Neural cell (in vitro differentiated cells): ENCODE measurements at regions not wholly inside any gene's neighbourhood (a gene's known extent, or its start where the extent isn't known, plus 50 kb on each side); places are given as distances from the start of the nearest gene placed in this dataset.

ENCODE experiments used
- H2AFZ ChIP-seq: fragments of 200-600, 300-800 bp; sonication (generic), shearing (Covaris generic); 2 replicates; pipeline ENCODE4 v1.6.0; 2014; ENCODE audit warnings: low read depth, mild to moderate bottlenecking, antibody characterized with exemption, low read length, moderate library complexity
- H3F3A ChIP-seq: fragments of 200-600 bp; shearing (Covaris generic); 2 replicates; pipeline ENCODE4 v1.6.1; 2016; ENCODE audit warnings: mild to moderate bottlenecking, moderate library complexity, mixed read lengths, antibody characterized with exemption, low read length; ENCODE audit not compliant: insufficient read depth, poor library complexity, severe bottlenecking
- H3K27ac ChIP-seq: fragments of 200-600, 300-800 bp; sonication (generic), shearing (Covaris generic); 2 replicates; pipeline ENCODE4 v1.5.1; 2014; ENCODE audit warnings: mild to moderate bottlenecking, low read length, moderate library complexity
- H3K27me3 ChIP-seq: fragments of 300-800, 200-600 bp; sonication (generic), shearing (Covaris generic); 2 replicates; pipeline ENCODE4 v1.6.0; 2014; ENCODE audit warnings: mild to moderate bottlenecking, low read depth, low read length, moderate library complexity; ENCODE audit not compliant: insufficient read depth
- H3K36me3 ChIP-seq: fragments of 300-800, 200-600 bp; sonication (generic), shearing (Covaris generic); 2 replicates; pipeline ENCODE4 v1.5.1; 2014; ENCODE audit warnings: mild to moderate bottlenecking, antibody characterized with exemption, low read length, moderate library complexity; ENCODE audit not compliant: insufficient read depth
- H3K4me2 ChIP-seq: fragments of 300-800, 200-600 bp; sonication (generic), shearing (Covaris generic); 2 replicates; pipeline ENCODE4 v1.6.0; 2014; ENCODE audit warnings: mild to moderate bottlenecking, low read length
- H3K4me3 ChIP-seq: fragments of 300-800, 200-600 bp; sonication (generic), shearing (Covaris generic); 2 replicates; pipeline ENCODE4 v1.5.1; 2014; ENCODE audit warnings: mild to moderate bottlenecking, low read length, moderate library complexity
- H3K79me2 ChIP-seq: fragments of 200-600 bp; shearing (Covaris generic); replicated peaks from 2 replicates; pipeline ENCODE4 v1.6.0; 2014; ENCODE audit warnings: mild to moderate bottlenecking, low read length, moderate library complexity; ENCODE audit not compliant: insufficient read depth
- H3K9ac ChIP-seq: fragments of 300-800, 200-600 bp; sonication (generic), shearing (Covaris generic); 2 replicates; pipeline ENCODE4 v1.6.1; 2016; ENCODE audit warnings: mild to moderate bottlenecking, low read length, mixed read lengths
- H3K9me2 ChIP-seq: fragments of 200-600 bp; shearing (Covaris generic); 2 replicates; pipeline ENCODE4 v1.6.1; 2016; ENCODE audit warnings: mild to moderate bottlenecking, low read length, mixed read lengths; ENCODE audit not compliant: insufficient read depth
- H3K9me3 ChIP-seq: fragments of 200-600, 300-800 bp; sonication (generic), shearing (Covaris generic); 2 replicates; pipeline ENCODE4 v1.6.1; 2016; ENCODE audit warnings: mild to moderate bottlenecking, mixed run types, low read length, moderate library complexity, mixed read lengths
- H4K20me1 ChIP-seq: fragments of 200-600 bp; shearing (Covaris generic); 2 replicates; pipeline ENCODE4 v1.6.1; 2016; ENCODE audit warnings: mild to moderate bottlenecking, mixed run types; ENCODE audit not compliant: insufficient read depth
- CTCF ChIP-seq: fragments of 450-650 bp; IDR thresholded peaks from 2 replicates; pipeline ENCODE4 v1.5.1; 2014; ENCODE audit warnings: antibody characterized with exemption, mild to moderate bottlenecking, moderate library complexity; ENCODE audit not compliant: poor library complexity, severe bottlenecking
- EP300 ChIP-seq: fragments of 450-650 bp; conservative IDR thresholded peaks from 2 replicates; pipeline ENCODE4 v1.6.1; 2014; ENCODE audit warnings: antibody characterized with exemption, mild to moderate bottlenecking, moderate library complexity; ENCODE audit not compliant: poor library complexity, severe bottlenecking
- EZH2 ChIP-seq: fragments of 200-600, 300-800 bp; shearing (Covaris generic), sonication (generic); IDR thresholded peaks from 2 replicates; pipeline ENCODE4 v1.6.1; 2014; ENCODE audit warnings: antibody characterized with exemption, low read length, borderline replicate concordance, mild to moderate bottlenecking; ENCODE audit not compliant: insufficient read depth, poor library complexity, severe bottlenecking
- MXI1 ChIP-seq: fragments of 450-650 bp; conservative IDR thresholded peaks from 2 replicates; pipeline ENCODE4 v1.6.1; 2014; ENCODE audit warnings: antibody characterized with exemption, mild to moderate bottlenecking; ENCODE audit not compliant: poor library complexity, severe bottlenecking
- POLR2AphosphoS5 ChIP-seq: IDR thresholded peaks from 2 replicates; pipeline ENCODE4 v1.6.1; 2012
- RAD21 ChIP-seq: fragments of 450-650 bp; conservative IDR thresholded peaks from 2 replicates; pipeline ENCODE4 v1.6.1; 2014; ENCODE audit warnings: antibody characterized with exemption, mild to moderate bottlenecking, moderate library complexity
- REST ChIP-seq: IDR thresholded peaks from 2 replicates; pipeline ENCODE4 v1.6.1; 2012; ENCODE audit warnings: borderline replicate concordance
- SMC3 ChIP-seq: fragments of 450-650 bp; conservative IDR thresholded peaks from 2 replicates; pipeline ENCODE4 v1.6.1; 2014; ENCODE audit warnings: antibody characterized with exemption, mild to moderate bottlenecking, moderate library complexity; ENCODE audit not compliant: poor library complexity
- TAF1 ChIP-seq: IDR thresholded peaks from 2 replicates; pipeline ENCODE4 v1.6.1; 2012; ENCODE audit warnings: low read depth

GRCh38 chr18:47737956-47738355 lies 192.5 kb downstream of the SMAD2 start:
- Histone ChIP-seq H3K9me2 (no peaks in the 10 kb centered on the region), H4K20me1 (no peaks in the 10 kb centered on the region), H3K4me3 (no peak overlapping the region), H3K27me3 (no peaks in the 10 kb centered on the region), H2AFZ (no peak overlapping the region), H3K4me2 (no peak overlapping the region), H3K79me2 (no peaks in the 10 kb centered on the region), H3K9ac (no peak overlapping the region), H3K27ac (no peak overlapping the region), H3K9me3 (no peaks in the 10 kb centered on the region), H3K36me3 (no peaks in the 10 kb centered on the region), H3F3A (no peaks in the 10 kb centered on the region)
- no peak for TF ChIP-seq POLR2AphosphoS5
- TF ChIP-seq CTCF: no peak
- no peak for TF ChIP-seq MXI1
- no peak for TF ChIP-seq SMC3
- TF ChIP-seq EP300: no peak
- no peak for TF ChIP-seq REST
- no peak for TF ChIP-seq TAF1
- TF ChIP-seq RAD21: no peak

GRCh38 chr18:47737198-47737830 lies 193.1 kb downstream of the SMAD2 start:
- Histone ChIP-seq H3K9me2 (no peaks in the 10 kb centered on the region), H3K27me3 (no peaks in the 10 kb centered on the region), H4K20me1 (no peaks in the 10 kb centered on the region), H3K4me3 (no peak overlapping the region), H3K9ac (no peak overlapping the region), H3K36me3 (no peaks in the 10 kb centered on the region), H2AFZ (no peak overlapping the region), H3K27ac (no peak overlapping the region), H3K79me2 (no peaks in the 10 kb centered on the region), H3F3A (no peaks in the 10 kb centered on the region), H3K9me3 (no peaks in the 10 kb centered on the region), H3K4me2 (no peak overlapping the region)
- TF ChIP-seq EP300: no peak
- TF ChIP-seq EZH2: no peak
- no peak for TF ChIP-seq CTCF
- no peak for TF ChIP-seq SMC3
